Stimulated activated CD8-positive, alpha-beta memory T cell treated with anti-CD3 and anti-CD28 coated beads, Interleukin-4, amount 100 ng/mL, for 48 hours (primary cell): ENCODE measurements at regions not wholly inside any gene's neighbourhood (a gene's known extent, or its start where the extent isn't known, plus 50 kb on each side); places are given as distances from the start of the nearest gene placed in this dataset.

Experiments used
- DNase-seq: peaks from one replicate; pipeline ENCODE4 v3.0.0-alpha.2; 2020

GRCh38 chr3:177306252-177306651 lies 109.0 kb upstream of the TBL1XR1 start:
- DNase-seq, result no peak

GRCh38 chr3:177307391-177307790 lies 110.1 kb upstream of the TBL1XR1 start:
- DNase-seq, result no peak

- no peak for DNase-seq
Measured at GRCh38 chr3:177307826-177308225, 110.5 kb upstream of the TBL1XR1 start.

GRCh38 chr3:177308286-177308685 lies 111.0 kb upstream of the TBL1XR1 start:
- DNase-seq, result no peak

- DNase-seq, result no peak
Measured at GRCh38 chr3:177308911-177309310, 111.6 kb upstream of the TBL1XR1 start.

GRCh38 chr3:177312491-177312890 lies 115.2 kb upstream of the TBL1XR1 start:
- DNase-seq, result no peak

GRCh38 chr3:177314897-177315296 lies 117.6 kb upstream of the TBL1XR1 start:
- DNase-seq, result no peak

DNA sequence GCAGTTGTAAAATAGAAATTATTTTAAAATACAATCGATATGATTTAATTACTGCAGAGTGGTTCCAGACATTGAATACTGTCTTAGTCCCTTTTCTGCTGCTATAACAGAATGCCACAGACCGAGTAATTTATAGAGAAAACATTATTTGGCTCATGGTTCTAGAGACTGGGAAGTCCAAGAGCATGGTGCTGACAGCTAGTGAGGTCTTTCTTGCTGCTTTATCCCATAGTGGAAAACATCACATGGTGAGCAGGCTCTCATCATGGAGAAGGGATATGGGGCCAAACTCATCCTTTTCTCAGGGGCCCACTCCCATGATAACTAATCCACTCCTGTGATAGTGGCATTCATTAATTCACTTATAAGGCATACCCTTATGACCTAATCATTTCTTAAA lies 120.0 kb upstream of the TBL1XR1 start:
- no peak for DNase-seq

DNA sequence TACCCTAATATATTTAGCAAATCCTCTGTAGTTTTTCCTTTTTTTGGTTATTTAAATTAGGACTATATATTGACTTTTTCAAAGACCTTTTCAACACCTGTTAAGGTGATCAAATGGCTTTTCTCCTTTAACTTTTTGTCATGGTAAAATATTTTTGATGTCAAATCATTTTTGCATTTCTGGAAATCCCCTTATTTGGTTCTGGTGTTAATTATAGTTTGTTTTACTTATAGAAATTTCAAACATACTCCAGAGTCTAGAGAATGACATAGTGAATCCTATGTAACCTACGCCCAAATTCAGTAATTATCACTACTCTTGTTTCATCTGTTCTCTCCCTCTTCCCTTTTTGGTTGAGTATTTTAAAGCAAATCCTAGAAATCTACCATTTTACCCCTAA lies 121.3 kb upstream of the TBL1XR1 start:
- DNase-seq, result no peak

DNA sequence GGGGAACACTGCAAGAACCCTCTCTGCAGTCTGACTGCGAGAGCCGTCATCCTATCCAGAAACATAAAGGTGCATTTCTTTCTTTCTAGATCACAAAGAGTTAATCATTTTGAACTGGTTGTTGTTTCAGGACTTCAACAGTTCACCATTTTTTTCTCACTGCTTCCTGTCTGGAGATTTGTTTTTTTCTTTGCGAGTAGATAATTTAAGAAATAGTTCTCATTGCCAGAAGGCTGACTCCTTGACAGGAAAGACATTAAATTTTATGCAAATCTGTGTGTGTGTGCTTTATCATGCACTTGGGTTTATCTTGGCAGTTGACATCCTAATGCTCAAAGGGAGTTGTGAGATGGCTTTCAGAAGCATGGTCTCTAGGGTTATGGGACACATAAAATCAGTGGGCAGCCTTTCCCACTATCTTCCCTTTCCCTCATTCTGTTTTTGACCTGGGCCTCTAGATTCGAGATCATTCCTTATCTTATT lies 123.5 kb upstream of the TBL1XR1 start:
- no peak for DNase-seq

- DNase-seq, result no peak
Measured at GRCh38 chr3:177321819-177322218, 124.5 kb upstream of the TBL1XR1 start.

DNA sequence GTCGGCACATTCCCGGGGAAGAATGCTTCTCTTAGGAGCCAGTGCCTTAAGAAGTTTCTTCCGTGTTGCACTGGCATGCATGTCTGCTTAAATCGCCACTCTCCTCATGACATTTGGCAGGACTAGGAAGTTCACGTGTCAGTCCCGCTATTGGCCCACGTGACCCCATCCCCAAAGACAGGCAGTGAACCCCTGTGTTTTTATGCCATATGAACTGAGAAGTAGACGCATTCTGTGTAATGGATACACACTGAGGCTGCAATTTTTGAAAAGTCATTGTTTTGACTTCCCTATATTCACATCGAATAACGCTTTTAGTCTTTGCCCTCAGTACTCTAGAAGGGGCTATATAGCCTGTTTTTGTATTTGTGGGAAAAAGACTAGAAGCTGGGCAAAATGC lies 125.6 kb upstream of the TBL1XR1 start:
- no peak for DNase-seq

DNA sequence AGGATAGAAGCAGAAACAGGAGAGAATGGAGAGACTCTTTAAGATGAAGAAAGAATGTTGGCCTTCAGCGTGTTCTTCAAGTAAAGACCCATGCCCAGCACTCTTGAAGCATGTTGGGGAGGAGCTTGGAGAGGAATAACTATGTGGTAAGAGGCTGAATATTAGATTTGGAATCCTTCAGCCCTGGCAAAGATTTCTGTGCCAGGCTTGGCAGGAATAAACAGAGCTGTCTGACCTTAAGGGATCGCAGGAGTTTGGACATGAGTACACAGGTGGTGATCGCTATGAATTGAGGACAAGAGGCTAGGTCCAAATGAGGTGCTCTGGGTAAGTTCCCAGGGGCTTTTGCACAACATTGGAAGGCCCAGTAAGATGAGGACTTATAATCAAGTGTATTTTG lies 132.6 kb upstream of the TBL1XR1 start:
- DNase-seq, result no peak

DNA sequence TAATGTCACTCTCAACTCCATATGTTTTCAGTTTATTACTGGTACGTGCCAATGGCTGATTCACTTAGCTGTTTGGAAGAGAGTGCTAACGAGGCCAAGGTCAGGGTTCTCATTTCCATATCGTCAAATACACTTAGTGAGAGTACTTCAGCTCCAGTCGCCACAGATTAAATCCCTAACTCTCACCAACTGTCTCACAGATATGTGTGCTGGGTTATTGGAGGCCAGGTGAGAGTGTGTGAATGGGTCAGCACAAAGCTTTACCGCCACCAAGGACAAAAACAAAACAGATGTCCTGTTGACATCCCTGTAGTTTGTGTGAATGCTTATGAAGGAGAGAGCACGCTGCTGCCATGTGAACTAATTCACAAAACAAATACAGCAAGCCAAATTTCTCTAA lies 133.5 kb upstream of the TBL1XR1 start:
- DNase-seq, result no peak

- DNase-seq, result no peak
Measured at GRCh38 chr3:177331203-177331835, 134.0 kb upstream of the TBL1XR1 start.

DNA sequence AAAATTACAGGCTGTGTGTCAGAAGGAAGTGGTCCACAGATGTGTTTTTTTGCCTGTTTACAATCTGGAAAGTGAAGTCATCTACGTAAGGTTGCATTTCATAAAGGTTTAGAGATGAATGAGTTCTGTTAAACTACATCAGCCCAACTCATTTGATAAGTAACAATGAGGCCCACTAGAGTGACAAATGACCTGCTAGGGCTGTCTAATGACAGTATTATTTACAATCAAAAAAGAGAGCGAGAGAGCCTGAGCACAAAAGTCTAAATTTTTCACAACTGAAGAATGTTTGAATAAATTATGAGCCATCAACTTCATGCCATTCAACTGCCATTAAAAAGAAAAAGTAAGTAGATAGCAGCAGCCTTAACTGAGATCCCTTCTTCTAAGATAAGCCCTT lies 135.7 kb upstream of the TBL1XR1 start:
- DNase-seq, result no peak

DNA sequence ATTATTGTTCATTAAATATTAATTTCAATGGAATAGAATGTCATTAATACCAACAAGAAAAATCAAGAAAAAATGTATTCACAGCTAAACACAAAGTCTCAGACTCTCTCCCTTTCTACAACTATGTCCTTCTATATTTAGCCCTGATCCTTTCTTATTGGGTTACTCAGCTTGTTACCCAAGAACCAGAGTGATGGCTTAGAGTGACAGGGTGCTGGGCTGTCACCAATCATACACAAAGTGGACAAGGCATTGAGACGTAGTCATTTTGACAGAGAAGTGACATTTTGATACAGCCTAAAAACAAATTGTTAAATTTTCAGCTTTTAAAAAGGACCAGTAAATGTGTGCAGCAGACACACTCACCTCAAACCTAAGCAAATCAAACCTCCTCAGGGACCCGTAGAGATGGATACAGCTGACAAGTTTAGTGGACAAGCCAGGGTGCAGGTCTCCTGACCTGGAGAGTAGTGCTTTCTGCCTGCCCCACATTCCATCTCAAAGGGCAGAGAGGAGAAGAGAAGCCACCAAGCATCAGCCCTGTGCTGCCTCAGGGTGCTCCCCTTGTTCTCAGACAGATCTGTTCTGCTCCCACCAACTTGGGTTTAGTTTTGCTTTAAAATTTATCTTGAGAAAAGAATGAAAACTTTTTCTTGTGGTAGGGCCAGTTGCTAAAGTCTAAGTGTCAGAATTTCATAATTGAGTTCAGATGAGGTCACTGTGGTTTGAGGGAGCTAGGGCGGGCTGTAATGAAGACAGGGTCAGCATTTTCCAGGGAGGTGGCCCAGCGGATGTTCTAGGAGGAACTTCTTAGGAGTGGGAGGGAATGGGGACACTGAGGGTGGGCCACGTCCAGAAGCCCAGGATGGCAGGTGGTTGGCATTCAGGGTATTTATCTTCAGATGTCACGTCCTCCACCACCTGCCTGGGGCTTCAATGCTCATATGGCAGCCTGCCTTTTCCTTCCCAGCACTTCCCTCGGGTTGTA lies 136.5 kb upstream of the TBL1XR1 start:
- DNase-seq, result no peak

GRCh38 chr3:177334803-177335202 lies 137.5 kb upstream of the TBL1XR1 start:
- DNase-seq, result no peak

GRCh38 chr3:177335728-177336127 lies 138.4 kb upstream of the TBL1XR1 start:
- no peak for DNase-seq

GRCh38 chr3:177336873-177337450 lies 139.7 kb upstream of the TBL1XR1 start:
- DNase-seq, result no peak

- DNase-seq, result peak; percentile 80
Measured at GRCh38 chr3:177337541-177338331, 140.5 kb upstream of the TBL1XR1 start.

DNA sequence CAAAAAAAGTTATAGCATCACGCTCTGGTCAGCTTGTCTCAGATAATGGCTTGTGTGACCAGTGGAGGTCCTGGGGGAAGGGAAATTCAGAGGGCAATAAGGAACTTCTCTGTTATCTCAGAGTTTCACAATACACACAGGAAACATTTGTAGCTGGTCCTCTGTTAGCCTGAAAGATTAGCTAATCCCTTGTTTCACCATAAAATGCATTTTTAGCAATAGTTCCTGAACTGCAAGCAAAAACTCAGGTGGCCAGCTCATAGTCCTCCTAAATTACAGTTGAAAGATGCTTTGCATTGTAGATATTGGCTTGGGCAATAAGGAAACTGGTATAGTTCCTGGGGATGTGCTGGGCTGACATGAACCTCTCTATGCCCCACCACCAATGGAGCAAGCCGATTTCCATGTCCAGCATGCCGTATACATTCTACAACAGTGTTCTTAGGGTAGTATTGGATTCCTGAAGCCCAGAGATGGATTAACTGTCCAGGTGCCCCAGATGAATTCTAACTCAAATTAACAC lies 141.5 kb upstream of the TBL1XR1 start:
- DNase-seq, result no peak
